IPS-18a (cell line): ENCODE measurements at regions not wholly inside any gene's neighbourhood (a gene's known extent, or its start where the extent isn't known, plus 50 kb on each side); places are given as distances from the start of the nearest gene placed in this dataset.
"Not testable (repeated sequence)": the region's sequence is repeated elsewhere in the genome, so short reads cannot be mapped to it uniquely, and the experiment has no call there.

ENCODE experiments used
- H3K27ac ChIP-seq: one replicate; pipeline ENCODE4 v1.5.1; 2013; ENCODE audit warnings: low read length
- H3K27me3 ChIP-seq: one replicate; pipeline ENCODE4 v1.6.1; 2013; ENCODE audit warnings: mild to moderate bottlenecking, low read length; ENCODE audit not compliant: control insufficient read depth, insufficient read depth
- H3K36me3 ChIP-seq: one replicate; pipeline ENCODE4 v1.6.1; 2013; ENCODE audit warnings: low read depth, low read length; ENCODE audit not compliant: control insufficient read depth
- H3K4me1 ChIP-seq: one replicate; pipeline ENCODE4 v1.6.1; 2013; ENCODE audit warnings: low read depth, low read length; ENCODE audit not compliant: control insufficient read depth
- H3K4me3 ChIP-seq: one replicate; pipeline ENCODE4 v1.5.1; 2013; ENCODE audit warnings: low read length
- H3K9ac ChIP-seq: one replicate; pipeline ENCODE4 v1.6.1; 2013; ENCODE audit warnings: mild to moderate bottlenecking, low read length, moderate library complexity
- H3K9me3 ChIP-seq: one replicate; pipeline ENCODE4 v1.6.1; 2013; ENCODE audit warnings: low read depth, low read length; ENCODE audit not compliant: control insufficient read depth

DNA sequence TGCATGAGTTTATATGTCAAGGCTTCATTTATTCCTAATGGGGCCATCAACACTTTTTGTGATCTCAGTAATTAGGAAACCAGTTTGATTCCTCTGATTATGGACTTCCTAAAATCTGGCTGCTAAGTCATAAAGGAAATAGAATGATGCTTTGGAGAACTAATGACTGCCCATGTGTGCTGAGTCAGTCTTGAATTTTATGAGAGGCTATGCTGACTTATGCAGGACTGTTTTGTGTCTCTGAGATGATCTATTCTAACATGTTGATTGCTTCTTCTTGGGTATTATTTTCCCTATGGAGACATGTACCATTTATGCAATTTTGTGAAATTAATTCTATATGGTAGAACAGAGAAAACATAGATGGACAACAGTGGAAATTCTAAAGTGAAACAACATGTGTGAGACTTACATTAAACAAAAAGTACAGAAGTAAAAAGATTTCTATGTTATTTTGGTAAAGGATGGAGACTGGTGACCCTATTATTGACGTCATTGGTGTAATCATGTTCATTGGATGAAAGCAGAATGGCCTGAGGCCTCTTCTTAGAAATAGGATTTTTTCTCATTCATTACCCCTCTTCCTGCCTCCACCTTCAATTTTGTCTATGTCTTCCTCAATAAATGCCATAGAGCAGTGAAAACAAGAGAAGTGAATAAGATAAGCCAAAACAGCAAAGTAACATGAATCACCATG, 1658.2 kb upstream of the PIK3C3 start:
- no peak overlapping the region for H3K27ac ChIP-seq
- no peaks in the 10 kb centered on the region for H3K36me3 ChIP-seq
- H3K9ac ChIP-seq, result no peak overlapping the region
- H3K4me1 ChIP-seq, result peaks cover 11% of the 10 kb centered on the region
- H3K27me3 ChIP-seq, result no peaks in the 10 kb centered on the region
- no peaks in the 10 kb centered on the region for H3K9me3 ChIP-seq
- H3K4me3 ChIP-seq, result no peak overlapping the region

GRCh38 chr18:40292985-40293710, 1661.9 kb upstream of the PIK3C3 start:
- peaks cover 11% of the 10 kb centered on the region for H3K4me1 ChIP-seq
- H3K4me3 ChIP-seq, result no peak overlapping the region
- no peaks in the 10 kb centered on the region for H3K9me3 ChIP-seq
- no peak overlapping the region for H3K27ac ChIP-seq
- no peaks in the 10 kb centered on the region for H3K27me3 ChIP-seq
- H3K9ac ChIP-seq, result no peak overlapping the region
- no peaks in the 10 kb centered on the region for H3K36me3 ChIP-seq

- peaks cover 7% of the 10 kb centered on the region for H3K4me1 ChIP-seq
- no peak overlapping the region for H3K9ac ChIP-seq
- no peaks in the 10 kb centered on the region for H3K27me3 ChIP-seq
- no peak overlapping the region for H3K27ac ChIP-seq
- no peaks in the 10 kb centered on the region for H3K36me3 ChIP-seq
- peaks cover 9% of the 10 kb centered on the region for H3K9me3 ChIP-seq
- no peak overlapping the region for H3K4me3 ChIP-seq
Observed at GRCh38 chr18:40283560-40283959, 1671.5 kb upstream of the PIK3C3 start.

GRCh38 chr18:40281356-40281755, 1673.7 kb upstream of the PIK3C3 start:
- H3K9ac ChIP-seq, H3K4me3 ChIP-seq: not testable (repeated sequence)

DNA sequence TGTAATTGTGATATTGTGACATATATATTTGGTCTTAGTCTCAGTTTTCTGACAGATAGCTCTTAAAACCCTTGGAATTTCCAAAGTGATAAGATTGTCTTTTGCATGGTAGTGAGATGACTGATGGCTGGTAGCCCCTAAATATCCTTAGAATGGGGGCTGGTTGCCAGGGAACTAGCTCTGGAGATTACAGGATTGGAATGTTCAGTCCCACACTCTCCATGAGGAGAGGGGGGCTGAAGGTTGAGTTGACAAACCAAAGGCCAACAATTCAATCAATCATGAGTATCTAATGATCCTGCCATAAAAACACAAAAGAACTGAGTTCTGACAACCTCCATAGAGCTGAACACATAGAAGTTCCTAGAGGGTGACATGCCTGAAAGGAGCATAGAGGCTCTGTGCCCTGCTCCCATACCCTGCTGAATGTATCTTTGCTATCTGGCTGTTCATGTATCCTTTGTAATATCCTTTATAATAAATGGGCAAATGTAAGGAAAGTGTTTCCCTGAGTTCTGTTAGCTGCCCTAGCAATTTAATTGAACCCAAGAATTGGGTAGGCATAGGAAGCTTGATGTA, 1680.3 kb upstream of the PIK3C3 start:
- no peak overlapping the region for H3K9ac ChIP-seq

More at GRCh38 chr18:40281356-40281755, 1673.7 kb upstream of the PIK3C3 start:
- not testable (repeated sequence) for H3K27ac ChIP-seq, H3K4me1 ChIP-seq, H3K36me3 ChIP-seq, H3K27me3 ChIP-seq, H3K9me3 ChIP-seq

DNA sequence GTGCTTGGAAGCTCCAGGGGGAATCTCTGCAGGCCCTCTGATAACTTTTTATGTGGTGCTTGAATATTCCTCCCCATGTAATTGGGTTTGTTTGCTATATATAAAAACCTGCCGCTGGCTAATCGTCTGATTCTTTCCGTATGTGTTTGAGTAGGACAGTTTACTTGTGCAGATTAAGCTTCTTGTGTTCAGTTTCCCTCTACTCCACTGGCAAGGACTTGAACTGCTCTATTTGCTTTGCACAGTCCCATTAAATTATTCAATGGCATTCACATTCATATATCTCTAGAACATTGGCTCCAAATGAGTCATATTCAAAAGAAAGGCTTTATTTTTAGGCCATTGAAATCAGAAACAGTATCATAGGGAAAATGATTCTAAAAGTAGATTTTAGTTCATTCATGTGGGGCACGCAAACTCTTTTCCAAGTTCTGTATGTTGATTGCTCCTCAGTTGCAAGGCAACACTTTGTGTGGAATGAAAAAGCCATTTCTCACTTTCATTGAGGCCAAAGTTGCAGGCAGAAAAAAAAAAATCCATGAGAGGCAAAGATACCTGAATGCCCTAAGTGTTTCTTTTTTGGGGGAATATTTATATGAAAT, 1682.3 kb upstream of the PIK3C3 start:
- no peak overlapping the region for H3K4me3 ChIP-seq
- H3K9ac ChIP-seq, result no peak overlapping the region
- H3K9me3 ChIP-seq, result no peaks in the 10 kb centered on the region
- H3K27ac ChIP-seq, result no peak overlapping the region
- H3K4me1 ChIP-seq, result no peaks in the 10 kb centered on the region
- no peaks in the 10 kb centered on the region for H3K27me3 ChIP-seq
- H3K36me3 ChIP-seq, result no peaks in the 10 kb centered on the region

More for the DNA sequence above, 1680.3 kb upstream of the PIK3C3 start:
- H3K27ac ChIP-seq, result no peak overlapping the region
- no peaks in the 10 kb centered on the region for H3K36me3 ChIP-seq
- no peaks in the 10 kb centered on the region for H3K4me1 ChIP-seq
- H3K4me3 ChIP-seq, result no peak overlapping the region
- no peaks in the 10 kb centered on the region for H3K27me3 ChIP-seq
- no peaks in the 10 kb centered on the region for H3K9me3 ChIP-seq

GRCh38 chr18:40259115-40259835, 1695.8 kb upstream of the PIK3C3 start:
- no peaks in the 10 kb centered on the region for H3K4me1 ChIP-seq
- no peak overlapping the region for H3K4me3 ChIP-seq
- no peak overlapping the region for H3K27ac ChIP-seq
- no peak overlapping the region for H3K9ac ChIP-seq
- no peaks in the 10 kb centered on the region for H3K27me3 ChIP-seq
- no peaks in the 10 kb centered on the region for H3K9me3 ChIP-seq
- H3K36me3 ChIP-seq, result no peaks in the 10 kb centered on the region

GRCh38 chr18:40258311-40258710, 1696.7 kb upstream of the PIK3C3 start:
- Histone ChIP-seq H3K9ac (no peak overlapping the region), H3K4me3 (no peak overlapping the region), H3K36me3 (no peaks in the 10 kb centered on the region), H3K9me3 (no peaks in the 10 kb centered on the region), H3K27ac (no peak overlapping the region), H3K27me3 (no peaks in the 10 kb centered on the region), H3K4me1 (no peaks in the 10 kb centered on the region)

DNA sequence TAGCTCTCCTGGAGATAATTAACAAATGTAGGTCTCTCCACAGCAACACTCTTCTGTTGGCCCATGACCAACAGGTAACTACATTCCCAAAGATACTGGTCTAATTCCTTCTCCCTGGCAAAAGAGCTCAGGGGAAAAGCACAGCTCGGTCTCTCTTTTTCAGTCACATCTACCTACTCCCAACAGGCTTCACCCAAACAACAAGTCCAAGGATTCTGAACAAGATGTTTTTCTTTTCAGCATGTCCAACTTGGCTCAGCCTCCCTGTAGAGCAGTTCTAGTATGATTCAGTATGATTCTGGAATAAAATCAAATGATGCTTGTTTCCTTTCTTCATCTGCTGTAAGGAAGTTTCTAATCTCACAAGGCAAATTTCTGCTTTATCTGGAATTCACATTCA, 1704.8 kb upstream of the PIK3C3 start:
- Histone ChIP-seq H3K27ac (no peak overlapping the region), H3K9ac (no peak overlapping the region), H3K27me3 (no peaks in the 10 kb centered on the region), H3K4me1 (no peaks in the 10 kb centered on the region), H3K9me3 (no peaks in the 10 kb centered on the region), H3K36me3 (no peaks in the 10 kb centered on the region), H3K4me3 (no peak overlapping the region)

GRCh38 chr18:40249390-40250080, 1705.5 kb upstream of the PIK3C3 start:
- Histone ChIP-seq H3K4me1 (no peaks in the 10 kb centered on the region), H3K4me3 (no peak overlapping the region), H3K9me3 (no peaks in the 10 kb centered on the region), H3K36me3 (no peaks in the 10 kb centered on the region), H3K9ac (no peak overlapping the region), H3K27ac (no peak overlapping the region), H3K27me3 (no peaks in the 10 kb centered on the region)

- not testable (repeated sequence) for H3K9ac ChIP-seq, H3K9me3 ChIP-seq, H3K4me3 ChIP-seq, H3K36me3 ChIP-seq, H3K27me3 ChIP-seq, H3K27ac ChIP-seq, H3K4me1 ChIP-seq
Observed at GRCh38 chr18:40245612-40246011, 1709.4 kb upstream of the PIK3C3 start.
